ENCODE measurements at regions not wholly inside any gene's neighbourhood (a gene's known extent, or its start where the extent isn't known, plus 50 kb on each side); places are given as distances from the start of the nearest gene placed in this dataset.

DNA sequence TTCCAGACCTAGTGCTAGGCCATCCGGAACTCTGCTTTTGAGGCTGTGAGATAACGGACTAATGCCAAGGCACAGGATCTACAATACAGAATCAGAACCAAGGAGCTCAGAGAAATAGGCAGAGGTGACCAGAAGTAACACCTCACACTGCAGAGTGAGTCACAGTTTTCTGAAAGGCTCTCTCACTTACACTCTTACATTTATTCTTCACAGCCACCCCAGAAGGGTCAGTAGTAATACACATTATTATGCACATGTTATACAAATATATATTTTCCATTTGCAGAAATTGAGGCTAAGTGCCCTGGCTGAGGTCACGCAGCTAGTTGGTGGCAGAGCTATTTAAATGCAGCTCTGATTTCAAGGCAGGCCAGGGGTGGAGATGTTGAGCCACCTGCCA is 542.5 kb downstream of the OMA1 start:
- no peak for TF ChIP-seq CTCF (IDR thresholded peaks at IDR 0.05 in 8 of 11, conservative IDR thresholded peaks at IDR 0.05 in 3 of 11)
- TF ChIP-seq POLR2A (IDR thresholded peaks at IDR 0.05): no peak
- TF ChIP-seq POLR2AphosphoS5 (IDR thresholded peaks at IDR 0.05): no peak

All from spleen (tissue), 7 donors.